ENCODE measurements at regions not wholly inside any gene's neighbourhood (a gene's known extent, or its start where the extent isn't known, plus 50 kb on each side); places are given as distances from the start of the nearest gene placed in this dataset.

DNA sequence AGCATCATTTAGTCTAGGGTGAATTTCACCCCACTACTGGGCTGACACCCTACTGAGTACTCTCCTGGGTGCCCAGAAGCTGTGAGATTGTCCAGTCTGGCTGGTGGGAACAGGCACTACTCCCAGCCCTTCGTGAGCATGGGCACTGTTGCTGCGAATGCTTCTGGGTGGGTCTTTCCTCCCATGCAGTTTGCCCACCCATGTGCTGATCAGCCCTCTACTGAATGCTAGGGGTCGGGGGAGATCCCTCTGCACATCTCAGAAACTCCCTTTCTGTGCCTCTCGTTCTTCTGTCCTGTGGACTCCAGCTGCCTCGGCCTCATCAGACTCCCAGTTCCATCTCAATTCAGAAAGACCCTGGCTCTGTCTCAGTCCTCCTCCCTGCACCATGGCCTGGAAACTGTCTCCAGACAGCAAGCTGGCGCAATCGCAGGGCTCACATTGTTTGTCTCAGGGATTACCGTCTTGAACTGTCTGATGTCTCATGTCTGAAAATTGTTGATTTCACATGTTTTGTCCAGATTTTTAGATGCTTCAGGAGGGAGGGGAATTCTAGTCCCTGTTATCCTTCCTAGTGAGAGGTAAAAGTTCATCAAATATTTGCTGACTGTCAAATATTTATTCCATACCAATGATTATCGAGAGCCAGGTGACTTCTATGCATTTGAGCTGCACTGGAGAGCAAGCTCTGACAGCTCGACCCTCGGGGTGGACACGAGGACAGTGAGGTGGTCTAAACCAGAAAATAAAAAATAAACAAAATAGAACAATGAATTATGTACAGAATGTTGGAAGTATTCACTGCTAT, 316.6 kb upstream of the RTL1 start:
- Histone ChIP-seq H3K27ac (ENCODE audit: low read length) (no peak overlapping the region), H3K4me3 (ENCODE audit: control insufficient read depth in 1 of 2, extremely low read depth in 1 of 2, low read length in 1 of 2) (no peak overlapping the region), H3K9me3 (no peaks in the 10 kb centered on the region), H3K36me3 (ENCODE audit: control insufficient read depth in 2 of 2, extremely low read depth in 1 of 2, insufficient read depth in 1 of 2, low read length in 1 of 2) (no peaks in the 10 kb centered on the region), H3K27me3 (replicated peaks in 1 of 2; ENCODE audit: control insufficient read depth in 2 of 2, extremely low read depth in 1 of 2, insufficient read depth in 2 of 2, low read length in 1 of 2) (peaks cover 0 to 26% of the 10 kb centered on the region in 2 experiments), H3K4me1 (ENCODE audit: control insufficient read depth in 1 of 2, extremely low read depth in 1 of 2, insufficient read depth in 2 of 2, low read length in 2 of 2) (no peaks in the 10 kb centered on the region)
- Mint-ChIP-seq H3K27me3 (peaks cover 8 to 9% of the 10 kb centered on the region in 2 donors), H3K27ac (no peak overlapping the region), H3K9me3 (peaks cover 2 to 5% (median 2%) of the 10 kb centered on the region in 3 donors), H3K4me1 (no peaks in the 10 kb centered on the region), H3K4me3 (no peak overlapping the region), H3K36me3 (no peaks in the 10 kb centered on the region)
- POLR2A ChIA-PET = no interaction called here
- WGBS (ENCODE audit: insufficient coverage) = 83% methylated on average over 6 of the region's 12 CpGs
- ATAC-seq (replicated peaks in 1 of 4) (no peak), DNase-seq (no peak)
- CTCF ChIA-PET = no interaction called here

DNA sequence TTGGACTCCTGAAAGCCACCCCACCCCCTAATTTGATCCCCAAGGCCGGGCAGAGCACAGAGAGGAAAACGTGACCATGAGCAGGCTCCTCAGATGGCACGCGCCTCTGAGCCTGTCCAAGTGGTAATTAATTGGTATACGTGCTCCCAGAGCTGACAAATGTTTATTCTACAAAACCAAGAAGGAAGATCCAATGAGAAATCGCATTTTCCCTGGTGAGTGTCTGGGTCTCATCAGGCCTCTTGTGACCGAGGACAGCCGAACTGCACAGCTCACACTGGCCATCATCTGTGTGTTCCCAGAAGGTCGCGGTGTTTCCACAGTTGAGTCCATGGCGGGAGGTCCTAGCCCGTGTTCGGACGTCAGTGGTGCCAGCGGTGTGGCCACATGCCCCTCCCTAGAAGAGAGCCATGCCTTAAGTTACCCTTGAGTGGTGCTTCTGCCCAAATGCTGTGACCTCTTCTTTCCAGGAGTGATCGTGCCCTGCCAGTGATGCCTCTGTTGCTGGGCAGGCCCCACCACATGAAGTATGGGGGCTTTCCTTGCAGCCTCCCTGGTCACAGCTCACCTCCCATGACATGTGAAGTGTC, 317.5 kb upstream of the RTL1 start:
- 88% methylated on average over 12 of the region's 16 CpGs for WGBS (ENCODE audit: insufficient coverage)
- no peaks in the 10 kb centered on the region for H3K4me1 ChIP-seq (ENCODE audit: control insufficient read depth in 1 of 2, extremely low read depth in 1 of 2, insufficient read depth in 2 of 2, low read length in 2 of 2)
- ChIA-PET CTCF (no interaction called here), POLR2A (no interaction called here)
- Mint-ChIP-seq H3K9me3 (peaks cover 0 to under 1% (median 0%) of the 10 kb centered on the region in 3 donors), H3K27me3 (peaks cover 7 to 9% of the 10 kb centered on the region in 2 donors), H3K36me3 (no peaks in the 10 kb centered on the region), H3K4me1 (no peaks in the 10 kb centered on the region), H3K27ac (no peak overlapping the region), H3K4me3 (no peak overlapping the region)
- no peaks in the 10 kb centered on the region for H3K9me3 ChIP-seq
- no peak overlapping the region for H3K4me3 ChIP-seq (ENCODE audit: control insufficient read depth in 1 of 2, extremely low read depth in 1 of 2, low read length in 1 of 2)
- H3K27me3 ChIP-seq (replicated peaks in 1 of 2; ENCODE audit: control insufficient read depth in 2 of 2, extremely low read depth in 1 of 2, insufficient read depth in 2 of 2, low read length in 1 of 2) = peaks cover 0 to 36% of the 10 kb centered on the region in 2 experiments
- DNase-seq = peak in 1 of 35 experiments; percentile 10
- no peak for ATAC-seq (replicated peaks in 1 of 4)
- no peak overlapping the region for H3K27ac ChIP-seq (ENCODE audit: low read length)
- H3K36me3 ChIP-seq (ENCODE audit: control insufficient read depth in 2 of 2, extremely low read depth in 1 of 2, insufficient read depth in 1 of 2, low read length in 1 of 2) = no peaks in the 10 kb centered on the region

DNA sequence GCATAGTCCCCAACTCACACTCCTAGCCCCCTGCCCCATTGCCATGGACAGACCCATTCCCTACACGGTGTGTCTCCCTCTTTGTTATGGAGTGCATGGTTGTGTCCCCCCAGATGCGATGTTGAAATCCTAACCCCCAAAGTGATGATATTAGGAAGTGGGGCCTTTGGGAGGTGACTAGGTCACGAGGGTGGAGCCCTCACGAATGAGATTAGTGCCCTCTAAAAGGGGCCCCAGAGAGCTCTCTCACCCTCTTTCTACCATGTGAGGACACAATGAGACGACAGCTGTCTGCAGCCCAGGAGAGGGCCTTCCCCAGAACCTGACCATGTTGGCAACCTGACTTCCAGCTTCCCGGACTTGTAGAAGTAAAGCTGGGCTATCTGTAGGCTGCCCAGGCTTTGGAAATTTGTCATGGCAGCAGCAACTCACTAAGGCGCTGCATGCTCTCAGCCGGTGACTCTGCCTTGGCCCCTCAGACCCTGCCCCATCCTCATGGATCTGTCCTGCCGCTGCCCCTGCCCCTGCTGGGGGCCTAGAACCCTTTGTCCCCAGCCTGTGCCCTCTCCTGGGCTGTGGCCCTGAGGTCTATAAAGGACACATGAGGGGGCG, 318.1 kb upstream of the RTL1 start:
- Histone ChIP-seq H3K27ac (ENCODE audit: low read length) (no peak overlapping the region), H3K4me1 (ENCODE audit: control insufficient read depth in 1 of 2, extremely low read depth in 1 of 2, insufficient read depth in 2 of 2, low read length in 2 of 2) (no peaks in the 10 kb centered on the region), H3K36me3 (ENCODE audit: control insufficient read depth in 2 of 2, extremely low read depth in 1 of 2, insufficient read depth in 1 of 2, low read length in 1 of 2) (no peaks in the 10 kb centered on the region), H3K27me3 (replicated peaks in 1 of 2; ENCODE audit: control insufficient read depth in 2 of 2, extremely low read depth in 1 of 2, insufficient read depth in 2 of 2, low read length in 1 of 2) (peaks cover 0 to 38% of the 10 kb centered on the region in 2 experiments), H3K4me3 (ENCODE audit: control insufficient read depth in 1 of 2, extremely low read depth in 1 of 2, low read length in 1 of 2) (no peak overlapping the region), H3K9me3 (no peaks in the 10 kb centered on the region)
- WGBS (ENCODE audit: insufficient coverage) = 78% methylated on average over 4 of the region's 10 CpGs
- Mint-ChIP-seq H3K4me3 (no peak overlapping the region), H3K27me3 (peaks cover 7 to 9% of the 10 kb centered on the region in 2 donors), H3K4me1 (no peaks in the 10 kb centered on the region), H3K36me3 (no peaks in the 10 kb centered on the region), H3K27ac (no peak overlapping the region), H3K9me3 (no peaks in the 10 kb centered on the region)
- CTCF ChIA-PET = no interaction called here
- POLR2A ChIA-PET = no interaction called here
- DNase-seq (peak in 1 of 35 experiments; percentile 10), ATAC-seq (replicated peaks in 1 of 4) (no peak)

DNA sequence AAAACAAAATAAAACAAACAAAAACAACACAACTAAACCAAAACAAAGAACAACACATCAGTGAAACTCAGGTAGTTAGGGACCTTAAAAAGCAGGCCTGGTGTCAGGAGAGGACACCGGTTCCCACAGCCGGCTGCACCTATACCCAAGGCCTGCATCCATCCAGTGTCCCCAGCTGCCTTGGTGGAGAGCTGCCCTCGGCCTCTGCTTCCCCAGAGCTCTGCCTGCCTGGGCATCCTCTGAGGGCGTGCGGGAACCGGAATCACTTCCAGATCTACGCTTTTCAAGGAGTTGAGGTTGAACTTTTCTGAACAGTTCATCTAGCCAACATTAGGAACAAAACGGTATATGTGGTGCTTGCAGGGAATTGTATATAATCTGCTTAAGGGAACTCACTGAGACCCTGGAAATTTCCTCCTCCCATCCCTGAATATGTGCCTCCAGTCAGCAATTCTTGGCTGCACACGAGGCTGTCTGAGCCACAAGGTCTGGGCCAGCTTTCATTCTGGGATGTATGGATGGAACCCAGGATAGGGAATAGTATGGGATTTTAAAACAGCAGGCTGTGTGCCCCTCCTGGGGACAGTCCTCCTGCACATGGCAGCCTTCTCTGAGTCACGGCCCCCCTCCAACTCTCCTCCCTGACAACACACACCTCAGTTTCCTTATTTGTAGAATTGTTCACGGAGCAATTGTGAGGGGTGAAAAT, 319.0 kb upstream of the RTL1 start:
- Histone ChIP-seq H3K4me1 (ENCODE audit: control insufficient read depth in 1 of 2, extremely low read depth in 1 of 2, insufficient read depth in 2 of 2, low read length in 2 of 2) (no peaks in the 10 kb centered on the region), H3K27me3 (replicated peaks in 1 of 2; ENCODE audit: control insufficient read depth in 2 of 2, extremely low read depth in 1 of 2, insufficient read depth in 2 of 2, low read length in 1 of 2) (peaks cover 0 to 38% of the 10 kb centered on the region in 2 experiments), H3K27ac (ENCODE audit: low read length) (no peak overlapping the region), H3K9me3 (no peaks in the 10 kb centered on the region), H3K36me3 (ENCODE audit: control insufficient read depth in 2 of 2, extremely low read depth in 1 of 2, insufficient read depth in 1 of 2, low read length in 1 of 2) (no peaks in the 10 kb centered on the region), H3K4me3 (ENCODE audit: control insufficient read depth in 1 of 2, extremely low read depth in 1 of 2, low read length in 1 of 2) (no peak overlapping the region)
- H3K4me3 Mint-ChIP-seq = no peak overlapping the region
- CTCF ChIA-PET = no interaction called here
- 88% methylated on average over 5 of the region's 11 CpGs for WGBS (ENCODE audit: insufficient coverage)
- no peak for DNase-seq
- no peaks in the 10 kb centered on the region for H3K36me3 Mint-ChIP-seq
- H3K9me3 Mint-ChIP-seq = no peaks in the 10 kb centered on the region
- ATAC-seq (replicated peaks in 1 of 4) = no peak
- H3K4me1 Mint-ChIP-seq = no peaks in the 10 kb centered on the region
- peaks cover 4 to 9% of the 10 kb centered on the region in 2 donors for H3K27me3 Mint-ChIP-seq
- POLR2A ChIA-PET = no interaction called here
- no peak overlapping the region for H3K27ac Mint-ChIP-seq

DNA sequence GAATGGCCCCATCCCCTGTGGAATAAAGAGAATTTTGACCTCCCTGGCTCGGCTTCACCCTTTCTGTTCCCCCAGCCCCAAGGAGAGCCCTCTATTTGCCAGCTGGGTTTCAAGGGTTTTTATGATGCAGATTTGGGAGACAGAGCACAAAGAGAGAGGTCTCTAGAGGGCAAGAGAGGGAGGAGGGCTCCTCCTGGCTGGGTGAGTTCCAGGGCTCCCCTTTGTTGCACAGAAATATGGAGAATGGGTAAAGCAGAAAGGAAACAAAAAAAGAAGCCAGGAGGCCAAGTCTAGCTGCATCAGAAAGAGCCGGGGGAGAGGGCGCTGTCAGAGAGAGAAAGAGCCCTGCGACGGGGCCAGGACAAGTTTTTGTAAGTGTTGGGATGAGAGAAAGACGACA, 319.6 kb upstream of the RTL1 start:
- ATAC-seq (replicated peaks in 1 of 4) (no peak), DNase-seq (peak in 1 of 35 experiments; percentile 4)
- H3K27me3 ChIP-seq (replicated peaks in 1 of 2; ENCODE audit: control insufficient read depth in 2 of 2, extremely low read depth in 1 of 2, insufficient read depth in 2 of 2, low read length in 1 of 2) = peaks cover 0 to 41% of the 10 kb centered on the region in 2 experiments
- no peaks in the 10 kb centered on the region for H3K4me1 ChIP-seq (ENCODE audit: control insufficient read depth in 1 of 2, extremely low read depth in 1 of 2, insufficient read depth in 2 of 2, low read length in 2 of 2)
- no peaks in the 10 kb centered on the region for H3K36me3 Mint-ChIP-seq
- H3K27me3 Mint-ChIP-seq = peaks cover 4 to 9% of the 10 kb centered on the region in 2 donors
- H3K9me3 ChIP-seq = no peaks in the 10 kb centered on the region
- H3K4me1 Mint-ChIP-seq = no peaks in the 10 kb centered on the region
- no peaks in the 10 kb centered on the region for H3K9me3 Mint-ChIP-seq
- POLR2A ChIA-PET = no interaction called here
- H3K27ac ChIP-seq (ENCODE audit: low read length) = no peak overlapping the region
- no peak overlapping the region for H3K4me3 ChIP-seq (ENCODE audit: control insufficient read depth in 1 of 2, extremely low read depth in 1 of 2, low read length in 1 of 2)
- H3K4me3 Mint-ChIP-seq = no peak overlapping the region
- no peaks in the 10 kb centered on the region for H3K36me3 ChIP-seq (ENCODE audit: control insufficient read depth in 2 of 2, extremely low read depth in 1 of 2, insufficient read depth in 1 of 2, low read length in 1 of 2)
- H3K27ac Mint-ChIP-seq = no peak overlapping the region
- 89% methylated on average over 4 of the region's 6 CpGs for WGBS (ENCODE audit: insufficient coverage)
- CTCF ChIA-PET = no interaction called here

DNA sequence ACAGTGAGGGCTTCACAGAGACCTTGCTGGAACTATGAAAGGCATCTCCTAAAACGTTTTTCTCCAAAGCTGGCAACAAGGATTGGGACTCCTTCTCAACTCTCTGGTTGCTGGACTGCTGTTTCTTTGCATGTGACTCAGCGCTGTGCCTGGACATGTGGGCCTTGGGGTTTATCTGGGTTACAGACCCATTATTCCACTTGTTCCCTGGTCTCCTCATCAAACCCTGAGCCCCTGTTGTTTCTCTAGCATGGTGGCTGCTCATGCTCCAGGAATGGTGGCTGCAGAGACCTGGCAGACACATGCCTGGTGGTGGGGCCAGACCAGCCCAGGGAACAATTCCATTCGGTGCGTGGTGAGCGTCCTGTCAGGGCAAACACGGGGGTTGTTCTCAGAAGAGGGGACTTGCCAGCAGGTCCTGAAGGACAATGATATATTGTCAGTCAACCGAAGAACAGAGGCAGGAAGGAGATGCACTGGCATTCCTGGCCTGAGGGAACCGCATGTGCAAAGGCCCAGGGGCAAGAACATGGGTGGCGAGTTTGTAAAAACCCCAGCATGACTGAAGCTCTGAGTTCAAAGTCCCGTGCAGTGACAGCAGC, 320.1 kb upstream of the RTL1 start:
- WGBS (ENCODE audit: insufficient coverage) = 83% methylated on average over 8 of the region's 10 CpGs

More for the DNA sequence above, 320.1 kb upstream of the RTL1 start:
- ChIA-PET POLR2A (no interaction called here), CTCF (no interaction called here)
- DNase-seq = peak in 1 of 35 experiments; percentile 16
- peaks cover 4 to 9% of the 10 kb centered on the region in 2 donors for H3K27me3 Mint-ChIP-seq
- Histone ChIP-seq H3K27ac (ENCODE audit: low read length) (no peak overlapping the region), H3K9me3 (no peaks in the 10 kb centered on the region), H3K36me3 (ENCODE audit: control insufficient read depth in 2 of 2, extremely low read depth in 1 of 2, insufficient read depth in 1 of 2, low read length in 1 of 2) (no peaks in the 10 kb centered on the region), H3K4me1 (ENCODE audit: control insufficient read depth in 1 of 2, extremely low read depth in 1 of 2, insufficient read depth in 2 of 2, low read length in 2 of 2) (no peaks in the 10 kb centered on the region), H3K4me3 (ENCODE audit: control insufficient read depth in 1 of 2, extremely low read depth in 1 of 2, low read length in 1 of 2) (no peak overlapping the region), H3K27me3 (replicated peaks in 1 of 2; ENCODE audit: control insufficient read depth in 2 of 2, extremely low read depth in 1 of 2, insufficient read depth in 2 of 2, low read length in 1 of 2) (peaks cover 0 to 41% of the 10 kb centered on the region in 2 experiments)
- no peaks in the 10 kb centered on the region for H3K9me3 Mint-ChIP-seq
- H3K27ac Mint-ChIP-seq = no peak overlapping the region
- H3K36me3 Mint-ChIP-seq = no peaks in the 10 kb centered on the region
- no peaks in the 10 kb centered on the region for H3K4me1 Mint-ChIP-seq
- no peak overlapping the region for H3K4me3 Mint-ChIP-seq
- no peak for ATAC-seq (replicated peaks in 1 of 4)

Measured in T-cell (primary cell).